NCI-H526 (cell line): ENCODE measurements at regions not wholly inside any gene's neighbourhood (a gene's known extent, or its start where the extent isn't known, plus 50 kb on each side); places are given as distances from the start of the nearest gene placed in this dataset.
"Not testable (repeated sequence)": the region's sequence is repeated elsewhere in the genome, so short reads cannot be mapped to it uniquely, and the experiment has no call there.

Source experiments
- DNase-seq, 2 experiments: peaks; one replicate each; lab custom pipeline; 2025; lab: John Stamatoyannopoulos, UW

- no peak for DNase-seq
Measured at GRCh38 chr11:115663790-115664189, 159.6 kb upstream of the CADM1 start.

- DNase-seq: peak; percentile 69 to 83
Measured at GRCh38 chr11:115660030-115660805, 156.0 kb upstream of the CADM1 start.

GRCh38 chr11:115659061-115659963 lies 155.1 kb upstream of the CADM1 start:
- peak; percentile 57 to 90 for DNase-seq

GRCh38 chr11:115657586-115657985 lies 153.4 kb upstream of the CADM1 start:
- no peak for DNase-seq

- no peak for DNase-seq
Measured at GRCh38 chr11:115656669-115657068, 152.5 kb upstream of the CADM1 start.

GRCh38 chr11:115656041-115656440 lies 151.8 kb upstream of the CADM1 start:
- no peak for DNase-seq

GRCh38 chr11:115654792-115655191 lies 150.6 kb upstream of the CADM1 start:
- DNase-seq: no peak

- no peak for DNase-seq
Measured at GRCh38 chr11:115653926-115654325, 149.7 kb upstream of the CADM1 start.

GRCh38 chr11:115653076-115653475 lies 148.9 kb upstream of the CADM1 start:
- no peak for DNase-seq

GRCh38 chr11:115652496-115652895 lies 148.3 kb upstream of the CADM1 start:
- no peak for DNase-seq

GRCh38 chr11:115652094-115652493 lies 147.9 kb upstream of the CADM1 start:
- no peak for DNase-seq

GRCh38 chr11:115649461-115649860 lies 145.2 kb upstream of the CADM1 start:
- DNase-seq: peak in 1 of 2 experiments; percentile 20

- DNase-seq: peak in 1 of 2 experiments; percentile 77
Measured at GRCh38 chr11:115645631-115646317, 141.6 kb upstream of the CADM1 start.

- DNase-seq: no peak
Measured at GRCh38 chr11:115644856-115645255, 140.6 kb upstream of the CADM1 start.

GRCh38 chr11:115643549-115644270 lies 139.5 kb upstream of the CADM1 start:
- DNase-seq: peak in 1 of 2 experiments; percentile 33

GRCh38 chr11:115642660-115643059 lies 138.4 kb upstream of the CADM1 start:
- DNase-seq: peak in 1 of 2 experiments; percentile 30

- DNase-seq: no peak
Measured at GRCh38 chr11:115637599-115638241, 133.5 kb upstream of the CADM1 start.

- DNase-seq: no peak
Measured at GRCh38 chr11:115636753-115637527, 132.7 kb upstream of the CADM1 start.

- not testable (repeated sequence) for DNase-seq
Measured at GRCh38 chr11:115633977-115634376, 129.8 kb upstream of the CADM1 start.

GRCh38 chr11:115632061-115632460 lies 127.8 kb upstream of the CADM1 start:
- no peak for DNase-seq
